PFSK-1 (cell line): ENCODE measurements at regions not wholly inside any gene's neighbourhood (a gene's known extent, or its start where the extent isn't known, plus 50 kb on each side); places are given as distances from the start of the nearest gene placed in this dataset.

Experiments used
- POLR2AphosphoS5 ChIP-seq: IDR thresholded peaks from 2 replicates; pipeline ENCODE4 v1.6.1; 2012; ENCODE audit warnings: low read depth, mild to moderate bottlenecking, control low read depth, low read length, moderate library complexity
- SIN3A ChIP-seq: IDR thresholded peaks from 2 replicates; pipeline ENCODE4 v1.6.1; 2012; ENCODE audit warnings: mild to moderate bottlenecking, low read length, moderate library complexity, borderline replicate concordance; ENCODE audit not compliant: insufficient read depth

DNA sequence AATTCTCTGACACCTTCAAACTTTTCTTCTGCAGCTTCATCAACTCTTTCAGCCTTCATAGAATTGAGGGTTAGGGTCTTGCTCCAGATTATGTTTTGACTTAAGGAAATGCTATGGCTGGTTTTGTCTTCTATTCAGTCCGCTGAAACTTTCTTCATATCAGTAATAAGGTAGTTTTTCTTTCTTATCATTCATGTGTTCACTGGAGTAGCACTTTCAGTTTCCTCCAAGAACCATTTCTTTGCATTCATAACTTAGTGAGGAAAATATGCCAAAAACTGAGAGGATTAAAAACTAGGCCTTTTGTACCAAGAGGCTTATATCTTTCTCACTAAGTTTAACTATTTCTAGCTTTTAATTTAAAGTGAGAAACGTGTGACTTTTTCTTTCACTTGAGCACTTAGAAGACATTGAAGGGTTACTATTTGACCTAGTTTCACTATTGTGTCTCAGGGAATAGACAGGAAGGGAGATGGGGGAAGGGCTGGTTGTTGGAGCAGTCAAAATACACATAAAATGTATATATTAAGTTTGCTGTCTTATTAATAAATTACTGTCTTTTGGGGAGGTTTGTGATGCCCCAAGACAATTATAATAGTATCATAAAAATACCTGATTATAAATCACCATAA lies 1110.1 kb downstream of the TBL1XR1 start:
- TF ChIP-seq SIN3A (no peak), POLR2AphosphoS5 (no peak)
